ENCODE measurements at regions not wholly inside any gene's neighbourhood (a gene's known extent, or its start where the extent isn't known, plus 50 kb on each side); places are given as distances from the start of the nearest gene placed in this dataset.
"Not testable (repeated sequence)": the region's sequence is repeated elsewhere in the genome, so short reads cannot be mapped to it uniquely, and the experiment has no call there.

DNA sequence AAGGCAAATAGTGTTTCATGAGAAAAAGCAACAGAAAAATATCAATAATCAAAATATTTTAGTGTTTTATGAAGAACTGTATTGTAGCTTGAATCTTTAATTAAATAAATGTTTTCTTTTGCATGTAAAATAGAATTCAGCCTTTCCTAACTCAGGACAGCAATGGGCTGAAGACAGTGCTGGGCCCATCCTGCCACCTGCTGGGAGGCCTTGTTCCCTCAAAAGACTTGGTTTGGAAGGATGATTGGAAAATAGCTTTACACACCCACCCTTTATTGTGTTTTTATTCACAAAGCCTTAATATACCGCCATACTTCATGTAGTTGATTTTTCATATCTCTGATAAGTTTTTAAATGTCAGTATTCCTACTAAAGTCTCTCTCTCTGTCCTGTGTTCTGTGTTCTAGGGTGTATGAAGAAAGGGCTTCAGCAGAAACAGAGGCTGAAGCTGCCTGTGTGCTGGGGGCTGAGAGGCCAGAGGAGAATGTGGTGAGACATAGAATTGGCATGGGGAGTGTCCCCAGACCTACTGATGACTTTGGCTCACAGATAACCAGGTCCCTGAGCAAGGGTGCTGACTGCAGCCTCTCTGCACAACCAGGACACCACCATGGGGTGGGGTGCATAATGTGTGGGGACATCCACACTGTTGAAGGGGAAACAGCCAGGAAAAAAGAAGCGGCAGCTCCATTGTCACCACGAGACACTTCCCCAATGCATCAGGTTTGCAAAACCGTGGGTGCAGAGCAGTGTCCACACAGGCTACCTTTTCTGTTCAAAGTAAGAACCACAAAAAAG lies 286.0 kb upstream of the WSB1 start:
- not testable (repeated sequence) for TF ChIP-seq POLR2A (IDR thresholded peaks at IDR 0.05)
- TF ChIP-seq, protein P1, sequence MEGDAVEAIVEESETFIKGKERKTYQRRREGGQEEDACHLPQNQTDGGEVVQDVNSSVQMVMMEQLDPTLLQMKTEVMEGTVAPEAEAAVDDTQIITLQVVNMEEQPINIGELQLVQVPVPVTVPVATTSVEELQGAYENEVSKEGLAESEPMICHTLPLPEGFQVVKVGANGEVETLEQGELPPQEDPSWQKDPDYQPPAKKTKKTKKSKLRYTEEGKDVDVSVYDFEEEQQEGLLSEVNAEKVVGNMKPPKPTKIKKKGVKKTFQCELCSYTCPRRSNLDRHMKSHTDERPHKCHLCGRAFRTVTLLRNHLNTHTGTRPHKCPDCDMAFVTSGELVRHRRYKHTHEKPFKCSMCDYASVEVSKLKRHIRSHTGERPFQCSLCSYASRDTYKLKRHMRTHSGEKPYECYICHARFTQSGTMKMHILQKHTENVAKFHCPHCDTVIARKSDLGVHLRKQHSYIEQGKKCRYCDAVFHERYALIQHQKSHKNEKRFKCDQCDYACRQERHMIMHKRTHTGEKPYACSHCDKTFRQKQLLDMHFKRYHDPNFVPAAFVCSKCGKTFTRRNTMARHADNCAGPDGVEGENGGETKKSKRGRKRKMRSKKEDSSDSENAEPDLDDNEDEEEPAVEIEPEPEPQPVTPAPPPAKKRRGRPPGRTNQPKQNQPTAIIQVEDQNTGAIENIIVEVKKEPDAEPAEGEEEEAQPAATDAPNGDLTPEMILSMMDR (IDR thresholded peaks at IDR 0.05), result not testable (repeated sequence)

Data from thyroid gland (tissue), 4 donors.